H9 (cell line): ENCODE measurements at regions not wholly inside any gene's neighbourhood (a gene's known extent, or its start where the extent isn't known, plus 50 kb on each side); places are given as distances from the start of the nearest gene placed in this dataset.

ENCODE experiments used
- DNase-seq: peaks from one replicate; pipeline ENCODE4 v3.0.0-alpha.2; 2017
- H2AFZ ChIP-seq: one replicate; pipeline ENCODE4 v1.6.1; 2013; ENCODE audit warnings: mild to moderate bottlenecking, low read length, control low read depth, moderate library complexity
- H2AK5ac ChIP-seq: 2 replicates; pipeline ENCODE4 v1.6.1; 2013; ENCODE audit warnings: low read length, control low read depth, mixed read lengths; ENCODE audit not compliant: insufficient read length
- H2BK120ac ChIP-seq: one replicate; pipeline ENCODE4 v1.6.1; 2013; ENCODE audit warnings: low read depth, mild to moderate bottlenecking, low read length, control low read depth, inconsistent platforms; ENCODE audit not compliant: poor library complexity, severe bottlenecking
- H2BK12ac ChIP-seq: 2 replicates; pipeline ENCODE4 v1.6.1; 2013; ENCODE audit warnings: low read length, control low read depth, mixed read lengths, low read depth; ENCODE audit not compliant: insufficient read length
- H2BK15ac ChIP-seq: 2 replicates; pipeline ENCODE4 v1.6.1; 2013; ENCODE audit warnings: low read depth, low read length, control low read depth
- H2BK20ac ChIP-seq: one replicate; pipeline ENCODE4 v1.6.1; 2013; ENCODE audit warnings: low read depth, mild to moderate bottlenecking, low read length, control low read depth, inconsistent platforms; ENCODE audit not compliant: poor library complexity, severe bottlenecking
- H2BK5ac ChIP-seq: 2 replicates; pipeline ENCODE4 v1.6.1; 2013; ENCODE audit warnings: low read length, control low read depth, mixed read lengths; ENCODE audit not compliant: insufficient read length
- H3K14ac ChIP-seq: 2 replicates; pipeline ENCODE4 v1.6.1; 2013; ENCODE audit warnings: low read length, control low read depth; ENCODE audit not compliant: insufficient read depth
- H3K18ac ChIP-seq: 2 replicates; pipeline ENCODE4 v1.6.1; 2013; ENCODE audit warnings: low read depth, mild to moderate bottlenecking, mixed read lengths, low read length, control low read depth; ENCODE audit not compliant: insufficient read length
- H3K23ac ChIP-seq: 2 replicates; pipeline ENCODE4 v1.6.1; 2013; ENCODE audit warnings: low read length, control low read depth, mixed read lengths, low read depth; ENCODE audit not compliant: insufficient read length
- H3K23me2 ChIP-seq: 2 replicates; pipeline ENCODE4 v1.6.1; 2013; ENCODE audit warnings: low read depth, mild to moderate bottlenecking, mixed read lengths, low read length, control low read depth; ENCODE audit not compliant: insufficient read length, poor library complexity, severe bottlenecking
- H3K27ac ChIP-seq: 2 replicates; pipeline ENCODE4 v1.5.1; 2013; ENCODE audit warnings: low read length, control low read depth, mixed read lengths, low read depth; ENCODE audit not compliant: insufficient read length
- H3K27me3 ChIP-seq: 2 replicates; pipeline ENCODE4 v1.6.1; 2013; ENCODE audit warnings: low read length, control low read depth, inconsistent platforms; ENCODE audit not compliant: insufficient read depth
- H3K4ac ChIP-seq: 2 replicates; pipeline ENCODE4 v1.6.1; 2013; ENCODE audit warnings: low read depth, mild to moderate bottlenecking, control low read depth, inconsistent platforms, low read length, moderate library complexity
- H3K4me1 ChIP-seq: 2 replicates; pipeline ENCODE4 v1.6.1; 2013; ENCODE audit warnings: low read length, control low read depth, inconsistent platforms; ENCODE audit not compliant: insufficient read depth
- H3K4me2 ChIP-seq: 2 replicates; pipeline ENCODE4 v1.6.1; 2013; ENCODE audit warnings: low read length, control low read depth, mixed read lengths; ENCODE audit not compliant: insufficient read length, insufficient read depth
- H3K56ac ChIP-seq: 2 replicates; pipeline ENCODE4 v1.6.1; 2013; ENCODE audit warnings: low read depth, mild to moderate bottlenecking, mixed read lengths, low read length, control low read depth; ENCODE audit not compliant: insufficient read length
- H3K79me1 ChIP-seq: 2 replicates; pipeline ENCODE4 v1.6.1; 2013; ENCODE audit warnings: low read depth, mild to moderate bottlenecking, moderate library complexity, low read length, control low read depth, inconsistent platforms; ENCODE audit not compliant: insufficient read depth, poor library complexity, severe bottlenecking
- H3K79me2 ChIP-seq: 2 replicates; pipeline ENCODE4 v1.6.1; 2013; ENCODE audit warnings: low read length, control low read depth, inconsistent platforms; ENCODE audit not compliant: insufficient read depth
- H3K9ac ChIP-seq: 2 replicates; pipeline ENCODE4 v1.6.1; 2013; ENCODE audit warnings: low read length, control low read depth, mixed read lengths; ENCODE audit not compliant: insufficient read length; ENCODE audit errors: extremely low read depth
- H3K9me3 ChIP-seq: one replicate; pipeline ENCODE4 v1.6.1; 2013; ENCODE audit warnings: low read depth, low read length, inconsistent platforms; ENCODE audit not compliant: control insufficient read depth
- H3T11ph ChIP-seq: one replicate; pipeline ENCODE4 v1.6.1; 2013; ENCODE audit warnings: mild to moderate bottlenecking, low read length, control low read depth, inconsistent platforms
- H4K20me1 ChIP-seq: one replicate; pipeline ENCODE4 v1.6.1; 2013; ENCODE audit not compliant: control insufficient read depth, insufficient read length, insufficient read depth
- H4K5ac ChIP-seq: 2 replicates; pipeline ENCODE4 v1.6.1; 2013; ENCODE audit warnings: low read depth, mild to moderate bottlenecking, mixed read lengths, low read length, control low read depth; ENCODE audit not compliant: insufficient read length
- H4K8ac ChIP-seq: replicated peaks from 2 replicates; pipeline ENCODE4 v1.6.1; 2013; ENCODE audit warnings: low read length, control low read depth, mixed read lengths, low read depth; ENCODE audit not compliant: insufficient read length
- H4K91ac ChIP-seq: 2 replicates; pipeline ENCODE4 v1.6.1; 2013; ENCODE audit warnings: low read depth, mild to moderate bottlenecking, moderate library complexity, mixed read lengths, low read length, control low read depth; ENCODE audit not compliant: insufficient read length
- H3K27ac Mint-ChIP-seq, 3 experiments: 2 replicates in 2 of 3; 3 replicates in 1 of 3; pipeline ENCODE4 v1.8.0; 2020 to 2021; ENCODE audit warnings: mixed read lengths in 3 of 3, mild to moderate bottlenecking in 1 of 3, moderate library complexity in 1 of 3
- H3K27me3 Mint-ChIP-seq: 2 replicates; pipeline ENCODE4 v1.8.0; 2021; ENCODE audit warnings: low read depth, mild to moderate bottlenecking, moderate library complexity, mixed read lengths
- H3K36me3 Mint-ChIP-seq, 3 experiments: 2 replicates in 2 of 3; 3 replicates in 1 of 3; pipeline ENCODE4 v1.8.0; 2020 to 2021; ENCODE audit warnings: low read depth in 3 of 3, mixed read lengths in 3 of 3; ENCODE audit not compliant: insufficient read depth in 1 of 3
- H3K4me1 Mint-ChIP-seq, 2 experiments: 2 replicates each; pipeline ENCODE4 v1.8.0; 2020; ENCODE audit warnings: mixed read lengths in 2 of 2
- H3K4me3 Mint-ChIP-seq, 2 experiments: 2 replicates in 1 of 2; 3 replicates in 1 of 2; pipeline ENCODE4 v1.8.0; 2020 to 2021; ENCODE audit warnings: mild to moderate bottlenecking in 2 of 2, mixed read lengths in 2 of 2, moderate library complexity in 1 of 2
- H3K9me3 Mint-ChIP-seq, 2 experiments: 2 replicates in 1 of 2; 3 replicates in 1 of 2; pipeline ENCODE4 v1.8.0; 2020; ENCODE audit warnings: mild to moderate bottlenecking in 2 of 2, mixed read lengths in 2 of 2, moderate library complexity in 1 of 2
- CTCF ChIP-seq: fragments of 200-600 bp; sonication (generic); conservative IDR thresholded peaks from 3 replicates; pipeline ENCODE4 v1.8.0; 2021; ENCODE audit warnings: antibody characterized with exemption, mild to moderate bottlenecking

GRCh38 chr3:84820906-84821305, 137.9 kb upstream of the CADM2 start:
- H3K23ac ChIP-seq: no peak overlapping the region
- H4K91ac ChIP-seq: no peak overlapping the region
- no peak overlapping the region for H3K27ac ChIP-seq
- H3K9ac ChIP-seq: no peak overlapping the region
- no peak overlapping the region for H3K14ac ChIP-seq
- H4K5ac ChIP-seq: no peak overlapping the region
- H2BK12ac ChIP-seq: no peak overlapping the region
- no peak overlapping the region for H3T11ph ChIP-seq
- H3K79me2 ChIP-seq: no peaks in the 10 kb centered on the region
- no peaks in the 10 kb centered on the region for H3K79me1 ChIP-seq
- no peak overlapping the region for H3K4me2 ChIP-seq
- H2BK20ac ChIP-seq: no peak overlapping the region
- no peak overlapping the region for H4K8ac ChIP-seq
- no peak overlapping the region for H3K56ac ChIP-seq
- H2BK15ac ChIP-seq: no peak overlapping the region
- no peak for DNase-seq
- Mint-ChIP-seq H3K4me1 (no peaks in the 10 kb centered on the region), H3K27ac (no peak overlapping the region), H3K4me3 (no peak overlapping the region), H3K27me3 (no peaks in the 10 kb centered on the region), H3K9me3 (peaks cover 10 to 16% of the 10 kb centered on the region in 2 experiments; a peak in 3 of 5 replicates), H3K36me3 (peaks cover 0 to 24% (median 9%) of the 10 kb centered on the region in 3 experiments; a peak in 6 of 7 replicates)
- H3K4ac ChIP-seq: no peak overlapping the region
- TF ChIP-seq CTCF: no peak
- no peaks in the 10 kb centered on the region for H3K9me3 ChIP-seq
- H4K20me1 ChIP-seq: no peaks in the 10 kb centered on the region
- no peaks in the 10 kb centered on the region for H3K27me3 ChIP-seq
- no peak overlapping the region for H2AK5ac ChIP-seq
- no peak overlapping the region for H2BK5ac ChIP-seq
- H2AFZ ChIP-seq: no peak overlapping the region
- H2BK120ac ChIP-seq: no peak overlapping the region
- H3K4me1 ChIP-seq: no peaks in the 10 kb centered on the region
- no peak overlapping the region for H3K18ac ChIP-seq
- H3K23me2 ChIP-seq: no peaks in the 10 kb centered on the region
